GM23338 (cell line): ENCODE measurements at regions not wholly inside any gene's neighbourhood (a gene's known extent, or its start where the extent isn't known, plus 50 kb on each side); places are given as distances from the start of the nearest gene placed in this dataset.

ENCODE experiments used
- CREB1 ChIP-seq: fragments of 250-450 bp; sonication (Bioruptor Pico); IDR thresholded peaks from 2 replicates; pipeline ENCODE4 v1.5.0; 2020; ENCODE audit warnings: low read depth, mild to moderate bottlenecking, moderate library complexity
- EZH2 ChIP-seq: fragments of 200-600 bp; sonication (generic); IDR thresholded peaks from one replicate; pipeline ENCODE4 v1.8.0; 2017; ENCODE audit warnings: antibody characterized with exemption, mild to moderate bottlenecking, low read depth; ENCODE audit not compliant: unreplicated experiment
- EZH2phosphoT487 ChIP-seq: fragments of 200-600 bp; sonication (generic); IDR thresholded peaks from one replicate; pipeline ENCODE4 v1.8.1; 2018; ENCODE audit warnings: antibody characterized with exemption; ENCODE audit not compliant: unreplicated experiment
- JUNB ChIP-seq: IDR thresholded peaks from one replicate; pipeline ENCODE4 v1.6.1; 2016; ENCODE audit warnings: antibody characterized with exemption; ENCODE audit not compliant: unreplicated experiment
- NANOG ChIP-seq: IDR thresholded peaks from 2 replicates; pipeline ENCODE4 v1.6.1; 2016; ENCODE audit warnings: antibody characterized with exemption, borderline replicate concordance
- POLR2AphosphoS5 ChIP-seq: IDR thresholded peaks from 2 replicates; pipeline ENCODE4 v1.6.1; 2016; ENCODE audit warnings: antibody characterized with exemption, low read depth
- STAT1 ChIP-seq: IDR thresholded peaks from one replicate; pipeline ENCODE4 v1.6.1; 2016; ENCODE audit warnings: antibody characterized with exemption; ENCODE audit not compliant: unreplicated experiment
- ZNF114 ChIP-seq: fragments of 250-450 bp; sonication (Bioruptor Pico); IDR thresholded peaks from 2 replicates; pipeline ENCODE4 v1.5.0; 2020; ENCODE audit warnings: mild to moderate bottlenecking, moderate library complexity
- ZNF331 ChIP-seq: fragments of 250-450 bp; sonication (Bioruptor Pico); IDR thresholded peaks from 2 replicates; pipeline ENCODE4 v1.5.0; 2020; ENCODE audit warnings: low read depth, mild to moderate bottlenecking, moderate library complexity
- TF ChIP-seq, protein P1 (sequence below), 2 experiments: fragments of 200-600 bp in 1 of 2; sonication (generic) in 1 of 2; conservative IDR thresholded peaks; 2 replicates each; pipeline versions ENCODE4 v1.5.1 to v1.6.1; 2016 to 2017; ENCODE audit warnings: antibody characterized with exemption in 2 of 2, low read depth in 2 of 2, mild to moderate bottlenecking in 2 of 2, moderate library complexity in 1 of 2
- TF ChIP-seq, protein P2 (sequence below): fragments of 250-450 bp; sonication (Bioruptor Pico); IDR thresholded peaks from 2 replicates; pipeline ENCODE4 v1.5.0; 2020; ENCODE audit warnings: mild to moderate bottlenecking, moderate library complexity
- TF ChIP-seq, protein P3 (sequence below): IDR thresholded peaks from one replicate; pipeline ENCODE4 v1.6.1; 2018; ENCODE audit warnings: antibody characterized with exemption; ENCODE audit not compliant: unreplicated experiment
- TF ChIP-seq, protein P4 (sequence below): IDR thresholded peaks from 2 replicates; pipeline ENCODE4 v1.6.1; 2016; ENCODE audit warnings: antibody characterized with exemption

DNA sequence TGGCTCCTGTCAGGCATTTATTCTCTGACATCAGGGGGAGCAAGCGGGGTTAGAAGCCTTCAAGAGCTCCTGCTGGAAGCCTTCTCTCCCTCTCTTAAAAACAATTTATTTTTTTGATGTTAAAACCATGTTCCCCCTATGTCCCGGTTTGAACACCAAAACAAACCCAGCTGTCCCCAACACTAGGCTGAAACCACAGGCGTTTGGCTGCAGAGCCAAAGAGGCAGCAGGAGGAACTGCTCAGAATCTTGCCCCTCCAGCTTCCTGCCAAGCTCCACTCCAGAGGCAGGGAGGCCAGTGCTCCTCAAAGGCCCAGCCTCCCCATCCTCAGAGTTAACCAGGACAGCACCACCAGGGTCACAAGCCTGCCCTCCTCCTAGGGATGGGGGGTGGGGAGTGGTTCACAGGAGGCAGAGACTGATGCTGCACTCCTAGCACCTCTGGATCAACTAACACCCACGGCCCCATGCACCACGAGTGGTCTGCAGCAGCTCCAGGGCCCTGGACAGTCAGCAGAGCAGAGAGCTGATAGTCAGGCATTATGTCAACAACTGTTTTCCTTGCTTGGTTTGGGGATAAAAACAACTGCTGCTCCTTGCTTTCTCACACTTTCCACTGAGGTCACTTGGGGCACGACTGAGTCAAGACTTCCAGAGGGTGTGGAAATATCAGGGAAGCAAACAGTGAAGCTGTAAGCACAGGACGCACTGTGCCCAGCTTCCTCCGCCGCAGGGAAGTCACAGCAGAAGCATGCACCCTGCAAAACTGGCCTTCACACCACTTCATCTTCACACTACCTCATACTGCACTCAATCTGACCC is 96.5 kb upstream of the ADRA1B start:
- TF ChIP-seq ZNF114 (CRISPR knock-in tag) (no peak), POLR2AphosphoS5 (no peak), JUNB (no peak), EZH2phosphoT487 (no peak), CREB1 (no peak), EZH2 (no peak), ZNF331 (CRISPR knock-in tag) (no peak), NANOG (no peak), STAT1 (no peak)
- TF ChIP-seq, protein P1, sequence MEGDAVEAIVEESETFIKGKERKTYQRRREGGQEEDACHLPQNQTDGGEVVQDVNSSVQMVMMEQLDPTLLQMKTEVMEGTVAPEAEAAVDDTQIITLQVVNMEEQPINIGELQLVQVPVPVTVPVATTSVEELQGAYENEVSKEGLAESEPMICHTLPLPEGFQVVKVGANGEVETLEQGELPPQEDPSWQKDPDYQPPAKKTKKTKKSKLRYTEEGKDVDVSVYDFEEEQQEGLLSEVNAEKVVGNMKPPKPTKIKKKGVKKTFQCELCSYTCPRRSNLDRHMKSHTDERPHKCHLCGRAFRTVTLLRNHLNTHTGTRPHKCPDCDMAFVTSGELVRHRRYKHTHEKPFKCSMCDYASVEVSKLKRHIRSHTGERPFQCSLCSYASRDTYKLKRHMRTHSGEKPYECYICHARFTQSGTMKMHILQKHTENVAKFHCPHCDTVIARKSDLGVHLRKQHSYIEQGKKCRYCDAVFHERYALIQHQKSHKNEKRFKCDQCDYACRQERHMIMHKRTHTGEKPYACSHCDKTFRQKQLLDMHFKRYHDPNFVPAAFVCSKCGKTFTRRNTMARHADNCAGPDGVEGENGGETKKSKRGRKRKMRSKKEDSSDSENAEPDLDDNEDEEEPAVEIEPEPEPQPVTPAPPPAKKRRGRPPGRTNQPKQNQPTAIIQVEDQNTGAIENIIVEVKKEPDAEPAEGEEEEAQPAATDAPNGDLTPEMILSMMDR (conservative IDR thresholded peaks at IDR 0.05; ENCODE audit: low read depth in 2 of 2), result no peak
- TF ChIP-seq, protein P2, sequence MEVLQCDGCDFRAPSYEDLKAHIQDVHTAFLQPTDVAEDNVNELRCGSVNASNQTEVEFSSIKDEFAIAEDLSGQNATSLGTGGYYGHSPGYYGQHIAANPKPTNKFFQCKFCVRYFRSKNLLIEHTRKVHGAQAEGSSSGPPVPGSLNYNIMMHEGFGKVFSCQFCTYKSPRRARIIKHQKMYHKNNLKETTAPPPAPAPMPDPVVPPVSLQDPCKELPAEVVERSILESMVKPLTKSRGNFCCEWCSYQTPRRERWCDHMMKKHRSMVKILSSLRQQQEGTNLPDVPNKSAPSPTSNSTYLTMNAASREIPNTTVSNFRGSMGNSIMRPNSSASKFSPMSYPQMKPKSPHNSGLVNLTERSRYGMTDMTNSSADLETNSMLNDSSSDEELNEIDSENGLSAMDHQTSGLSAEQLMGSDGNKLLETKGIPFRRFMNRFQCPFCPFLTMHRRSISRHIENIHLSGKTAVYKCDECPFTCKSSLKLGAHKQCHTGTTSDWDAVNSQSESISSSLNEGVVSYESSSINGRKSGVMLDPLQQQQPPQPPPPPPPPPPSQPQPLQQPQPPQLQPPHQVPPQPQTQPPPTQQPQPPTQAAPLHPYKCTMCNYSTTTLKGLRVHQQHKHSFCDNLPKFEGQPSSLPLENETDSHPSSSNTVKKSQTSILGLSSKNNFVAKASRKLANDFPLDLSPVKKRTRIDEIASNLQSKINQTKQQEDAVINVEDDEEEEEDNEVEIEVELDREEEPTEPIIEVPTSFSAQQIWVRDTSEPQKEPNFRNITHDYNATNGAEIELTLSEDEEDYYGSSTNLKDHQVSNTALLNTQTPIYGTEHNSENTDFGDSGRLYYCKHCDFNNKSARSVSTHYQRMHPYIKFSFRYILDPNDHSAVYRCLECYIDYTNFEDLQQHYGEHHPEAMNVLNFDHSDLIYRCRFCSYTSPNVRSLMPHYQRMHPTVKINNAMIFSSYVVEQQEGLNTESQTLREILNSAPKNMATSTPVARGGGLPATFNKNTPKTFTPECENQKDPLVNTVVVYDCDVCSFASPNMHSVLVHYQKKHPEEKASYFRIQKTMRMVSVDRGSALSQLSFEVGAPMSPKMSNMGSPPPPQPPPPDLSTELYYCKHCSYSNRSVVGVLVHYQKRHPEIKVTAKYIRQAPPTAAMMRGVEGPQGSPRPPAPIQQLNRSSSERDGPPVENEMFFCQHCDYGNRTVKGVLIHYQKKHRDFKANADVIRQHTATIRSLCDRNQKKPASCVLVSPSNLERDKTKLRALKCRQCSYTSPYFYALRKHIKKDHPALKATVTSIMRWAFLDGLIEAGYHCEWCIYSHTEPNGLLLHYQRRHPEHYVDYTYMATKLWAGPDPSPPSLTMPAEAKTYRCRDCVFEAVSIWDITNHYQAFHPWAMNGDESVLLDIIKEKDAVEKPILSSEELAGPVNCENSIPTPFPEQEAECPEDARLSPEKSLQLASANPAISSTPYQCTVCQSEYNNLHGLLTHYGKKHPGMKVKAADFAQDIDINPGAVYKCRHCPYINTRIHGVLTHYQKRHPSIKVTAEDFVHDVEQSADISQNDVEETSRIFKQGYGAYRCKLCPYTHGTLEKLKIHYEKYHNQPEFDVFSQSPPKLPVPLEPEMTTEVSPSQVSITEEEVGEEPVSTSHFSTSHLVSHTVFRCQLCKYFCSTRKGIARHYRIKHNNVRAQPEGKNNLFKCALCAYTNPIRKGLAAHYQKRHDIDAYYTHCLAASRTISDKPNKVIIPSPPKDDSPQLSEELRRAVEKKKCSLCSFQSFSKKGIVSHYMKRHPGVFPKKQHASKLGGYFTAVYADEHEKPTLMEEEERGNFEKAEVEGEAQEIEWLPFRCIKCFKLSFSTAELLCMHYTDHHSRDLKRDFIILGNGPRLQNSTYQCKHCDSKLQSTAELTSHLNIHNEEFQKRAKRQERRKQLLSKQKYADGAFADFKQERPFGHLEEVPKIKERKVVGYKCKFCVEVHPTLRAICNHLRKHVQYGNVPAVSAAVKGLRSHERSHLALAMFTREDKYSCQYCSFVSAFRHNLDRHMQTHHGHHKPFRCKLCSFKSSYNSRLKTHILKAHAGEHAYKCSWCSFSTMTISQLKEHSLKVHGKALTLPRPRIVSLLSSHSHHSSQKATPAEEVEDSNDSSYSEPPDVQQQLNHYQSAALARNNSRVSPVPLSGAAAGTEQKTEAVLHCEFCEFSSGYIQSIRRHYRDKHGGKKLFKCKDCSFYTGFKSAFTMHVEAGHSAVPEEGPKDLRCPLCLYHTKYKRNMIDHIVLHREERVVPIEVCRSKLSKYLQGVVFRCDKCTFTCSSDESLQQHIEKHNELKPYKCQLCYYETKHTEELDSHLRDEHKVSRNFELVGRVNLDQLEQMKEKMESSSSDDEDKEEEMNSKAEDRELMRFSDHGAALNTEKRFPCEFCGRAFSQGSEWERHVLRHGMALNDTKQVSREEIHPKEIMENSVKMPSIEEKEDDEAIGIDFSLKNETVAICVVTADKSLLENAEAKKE (CRISPR knock-in tag), result no peak
- TF ChIP-seq, protein P3, sequence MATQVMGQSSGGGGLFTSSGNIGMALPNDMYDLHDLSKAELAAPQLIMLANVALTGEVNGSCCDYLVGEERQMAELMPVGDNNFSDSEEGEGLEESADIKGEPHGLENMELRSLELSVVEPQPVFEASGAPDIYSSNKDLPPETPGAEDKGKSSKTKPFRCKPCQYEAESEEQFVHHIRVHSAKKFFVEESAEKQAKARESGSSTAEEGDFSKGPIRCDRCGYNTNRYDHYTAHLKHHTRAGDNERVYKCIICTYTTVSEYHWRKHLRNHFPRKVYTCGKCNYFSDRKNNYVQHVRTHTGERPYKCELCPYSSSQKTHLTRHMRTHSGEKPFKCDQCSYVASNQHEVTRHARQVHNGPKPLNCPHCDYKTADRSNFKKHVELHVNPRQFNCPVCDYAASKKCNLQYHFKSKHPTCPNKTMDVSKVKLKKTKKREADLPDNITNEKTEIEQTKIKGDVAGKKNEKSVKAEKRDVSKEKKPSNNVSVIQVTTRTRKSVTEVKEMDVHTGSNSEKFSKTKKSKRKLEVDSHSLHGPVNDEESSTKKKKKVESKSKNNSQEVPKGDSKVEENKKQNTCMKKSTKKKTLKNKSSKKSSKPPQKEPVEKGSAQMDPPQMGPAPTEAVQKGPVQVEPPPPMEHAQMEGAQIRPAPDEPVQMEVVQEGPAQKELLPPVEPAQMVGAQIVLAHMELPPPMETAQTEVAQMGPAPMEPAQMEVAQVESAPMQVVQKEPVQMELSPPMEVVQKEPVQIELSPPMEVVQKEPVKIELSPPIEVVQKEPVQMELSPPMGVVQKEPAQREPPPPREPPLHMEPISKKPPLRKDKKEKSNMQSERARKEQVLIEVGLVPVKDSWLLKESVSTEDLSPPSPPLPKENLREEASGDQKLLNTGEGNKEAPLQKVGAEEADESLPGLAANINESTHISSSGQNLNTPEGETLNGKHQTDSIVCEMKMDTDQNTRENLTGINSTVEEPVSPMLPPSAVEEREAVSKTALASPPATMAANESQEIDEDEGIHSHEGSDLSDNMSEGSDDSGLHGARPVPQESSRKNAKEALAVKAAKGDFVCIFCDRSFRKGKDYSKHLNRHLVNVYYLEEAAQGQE, result no peak
- TF ChIP-seq, protein P4, sequence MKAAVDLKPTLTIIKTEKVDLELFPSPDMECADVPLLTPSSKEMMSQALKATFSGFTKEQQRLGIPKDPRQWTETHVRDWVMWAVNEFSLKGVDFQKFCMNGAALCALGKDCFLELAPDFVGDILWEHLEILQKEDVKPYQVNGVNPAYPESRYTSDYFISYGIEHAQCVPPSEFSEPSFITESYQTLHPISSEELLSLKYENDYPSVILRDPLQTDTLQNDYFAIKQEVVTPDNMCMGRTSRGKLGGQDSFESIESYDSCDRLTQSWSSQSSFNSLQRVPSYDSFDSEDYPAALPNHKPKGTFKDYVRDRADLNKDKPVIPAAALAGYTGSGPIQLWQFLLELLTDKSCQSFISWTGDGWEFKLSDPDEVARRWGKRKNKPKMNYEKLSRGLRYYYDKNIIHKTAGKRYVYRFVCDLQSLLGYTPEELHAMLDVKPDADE, result no peak
